HEK293 (cell line): ENCODE measurements at regions not wholly inside any gene's neighbourhood (a gene's known extent, or its start where the extent isn't known, plus 50 kb on each side); places are given as distances from the start of the nearest gene placed in this dataset.

ENCODE experiments used
- CTCF ChIA-PET: fragments of 350-600 bp; formaldehyde crosslinking; extraction: SDS; loops from one replicate; lab custom pipeline; 2021; ENCODE audit warnings: antibody characterized with exemption; lab: Yijun Ruan, JAX
- POLR2A ChIA-PET: fragments of 300-600 bp; formaldehyde crosslinking; extraction: SDS; loops from one replicate; lab custom pipeline; 2020; ENCODE audit warnings: antibody characterized with exemption, inconsistent platforms; lab: Yijun Ruan, JAX
- H3K27ac ChIP-seq: fragments of 200-500 bp; sonication (Bioruptor generic); 2 replicates; pipeline ENCODE4 v1.5.1; 2014; ENCODE audit warnings: low read depth, low read length, control low read depth, inconsistent platforms; ENCODE audit errors: extremely low read depth
- H3K36me3 ChIP-seq, 2 experiments: fragments of 200-500 bp in 1 of 2; sonication (Bioruptor generic) in 1 of 2; 1 replicate in 1 of 2; 2 replicates in 1 of 2; pipeline ENCODE4 v1.5.1; 2014 to 2017; ENCODE audit warnings: inconsistent platforms in 2 of 2, low read length in 2 of 2; ENCODE audit not compliant: control insufficient read depth in 2 of 2, insufficient read depth in 1 of 2
- H3K4me1 ChIP-seq: fragments of 200-500 bp; sonication (Bioruptor generic); 2 replicates; pipeline ENCODE4 v1.5.1; 2014; ENCODE audit warnings: mild to moderate bottlenecking, low read length, inconsistent platforms; ENCODE audit not compliant: control insufficient read depth, insufficient read depth
- H3K4me3 ChIP-seq: 2 replicates; pipeline ENCODE4 v1.5.1; 2011; ENCODE audit warnings: low read depth, mild to moderate bottlenecking, control low read depth, low read length, moderate library complexity
- H3K9me3 ChIP-seq: fragments of 200-500 bp; sonication (Bioruptor generic); 2 replicates; pipeline ENCODE4 v1.5.1; 2014; ENCODE audit warnings: low read depth, low read length, inconsistent platforms; ENCODE audit not compliant: control insufficient read depth, insufficient read depth
- PRDM1 ChIP-seq: fragments of 450-650 bp; formaldehyde crosslinking; IDR thresholded peaks from 2 replicates; pipeline ENCODE4; 2016; ENCODE audit warnings: missing biosample characterization, missing genetic modification characterization
- PRDM10 ChIP-seq: fragments of 450-650 bp; formaldehyde crosslinking; IDR thresholded peaks from 2 replicates; pipeline ENCODE4 v1.5.1; 2016; ENCODE audit warnings: missing biosample characterization, missing genetic modification characterization
- REPIN1 ChIP-seq: fragments of 450-650 bp; formaldehyde crosslinking; IDR thresholded peaks from 2 replicates; pipeline ENCODE4 v1.5.1; 2017; ENCODE audit warnings: missing biosample characterization, missing genetic modification characterization, low read depth
- SP7 ChIP-seq: fragments of 450-650 bp; formaldehyde crosslinking; IDR thresholded peaks from 2 replicates; pipeline ENCODE4 v1.5.1; 2016; ENCODE audit warnings: missing biosample characterization, missing genetic modification characterization
- ZBTB11 ChIP-seq: fragments of 450-650 bp; formaldehyde crosslinking; conservative IDR thresholded peaks from 2 replicates; pipeline ENCODE4 v1.5.1; 2016; ENCODE audit warnings: low read depth, missing biosample characterization, missing genetic modification characterization
- ZBTB26 ChIP-seq: fragments of 450-650 bp; formaldehyde crosslinking; optimal IDR thresholded peaks from 2 replicates; pipeline ENCODE3; 2016; ENCODE audit warnings: missing biosample characterization, mild to moderate bottlenecking, missing genetic modification characterization
- ZFP37 ChIP-seq: fragments of 450-650 bp; formaldehyde crosslinking; IDR thresholded peaks from 2 replicates; pipeline ENCODE4 v1.5.1; 2016; ENCODE audit warnings: missing biosample characterization, missing genetic modification characterization
- ZNF221 ChIP-seq: fragments of 450-650 bp; formaldehyde crosslinking; IDR thresholded peaks from 2 replicates; pipeline ENCODE4 v1.5.1; 2017; ENCODE audit warnings: missing biosample characterization, missing genetic modification characterization, borderline replicate concordance
- ZNF274 ChIP-seq, 2 experiments: fragments of 200-500 bp in 1 of 2; fragments of 450-650 bp in 1 of 2; sonication (Bioruptor generic) in 1 of 2; formaldehyde crosslinking in 1 of 2; IDR thresholded peaks; 2 replicates each; pipeline versions ENCODE4 v1.5.1 to v1.6.1; 2014 to 2016; ENCODE audit warnings: borderline replicate concordance in 1 of 2, inconsistent platforms in 1 of 2, low read length in 1 of 2, missing biosample characterization in 1 of 2, missing genetic modification characterization in 1 of 2
- ZNF488 ChIP-seq: fragments of 450-650 bp; formaldehyde crosslinking; IDR thresholded peaks from 2 replicates; pipeline ENCODE4 v1.5.1; 2016; ENCODE audit warnings: missing biosample characterization, missing genetic modification characterization
- ZNF621 ChIP-seq: fragments of 450-650 bp; formaldehyde crosslinking; IDR thresholded peaks from 2 replicates; pipeline ENCODE4 v1.5.1; 2017; ENCODE audit warnings: missing biosample characterization, missing genetic modification characterization
- ZNF658 ChIP-seq: fragments of 450-650 bp; formaldehyde crosslinking; IDR thresholded peaks from 2 replicates; pipeline ENCODE4; 2016; ENCODE audit warnings: missing biosample characterization, missing genetic modification characterization
- ZNF704 ChIP-seq: fragments of 450-650 bp; formaldehyde crosslinking; IDR thresholded peaks from 2 replicates; pipeline ENCODE4 v1.5.1; 2016; ENCODE audit warnings: missing biosample characterization, missing genetic modification characterization
- ZNF776 ChIP-seq: fragments of 450-650 bp; formaldehyde crosslinking; IDR thresholded peaks from 2 replicates; pipeline ENCODE4 v1.5.0; 2017; ENCODE audit warnings: missing biosample characterization, missing genetic modification characterization, borderline replicate concordance
- ZNF791 ChIP-seq: fragments of 450-650 bp; formaldehyde crosslinking; IDR thresholded peaks from 2 replicates; pipeline ENCODE4 v1.5.1; 2016; ENCODE audit warnings: missing biosample characterization, missing genetic modification characterization
- ZSCAN30 ChIP-seq: fragments of 450-650 bp; IDR thresholded peaks from 2 replicates; pipeline ENCODE4 v1.5.1; 2018; ENCODE audit warnings: missing biosample characterization, mild to moderate bottlenecking, missing genetic modification characterization, moderate library complexity
- ZSCAN4 ChIP-seq: fragments of 450-650 bp; formaldehyde crosslinking; IDR thresholded peaks from 2 replicates; pipeline ENCODE4 v1.5.1; 2017; ENCODE audit warnings: missing biosample characterization, missing genetic modification characterization
- TF ChIP-seq, protein P1 (sequence below): fragments of 450-650 bp; formaldehyde crosslinking; IDR thresholded peaks from 2 replicates; pipeline ENCODE4 v1.5.1; 2016; ENCODE audit warnings: missing biosample characterization, missing genetic modification characterization
- TF ChIP-seq, protein P2 (sequence below): sonication (generic); formaldehyde crosslinking; IDR thresholded peaks from 2 replicates; pipeline ENCODE4 v1.8.1; 2022; ENCODE audit warnings: mild to moderate bottlenecking, moderate library complexity, missing genetic modification reagents

GRCh38 chr1:4460052-4460451 lies 194.4 kb upstream of the AJAP1 start:
- H3K27ac ChIP-seq = no peak overlapping the region
- H3K4me1 ChIP-seq = no peaks in the 10 kb centered on the region
- no peaks in the 10 kb centered on the region for H3K36me3 ChIP-seq
- ChIA-PET CTCF (no interaction called here), POLR2A (no interaction called here)
- no peak overlapping the region for H3K4me3 ChIP-seq
- TF ChIP-seq PRDM1 (no peak), ZNF791 (tag by site-specific recombination) (no peak), ZBTB26 (tag by site-specific recombination) (no peak), ZNF274 (IDR thresholded peaks at IDR 0.05; ENCODE audit: low read length) (no peak), ZNF274 (tag by site-specific recombination; IDR thresholded peaks at IDR 0.05; ENCODE audit: borderline replicate concordance) (no peak), ZNF658 (tag by site-specific recombination) (no peak), ZBTB11 (no peak), ZSCAN30 (tag by site-specific recombination) (no peak)
- TF ChIP-seq, protein P1, sequence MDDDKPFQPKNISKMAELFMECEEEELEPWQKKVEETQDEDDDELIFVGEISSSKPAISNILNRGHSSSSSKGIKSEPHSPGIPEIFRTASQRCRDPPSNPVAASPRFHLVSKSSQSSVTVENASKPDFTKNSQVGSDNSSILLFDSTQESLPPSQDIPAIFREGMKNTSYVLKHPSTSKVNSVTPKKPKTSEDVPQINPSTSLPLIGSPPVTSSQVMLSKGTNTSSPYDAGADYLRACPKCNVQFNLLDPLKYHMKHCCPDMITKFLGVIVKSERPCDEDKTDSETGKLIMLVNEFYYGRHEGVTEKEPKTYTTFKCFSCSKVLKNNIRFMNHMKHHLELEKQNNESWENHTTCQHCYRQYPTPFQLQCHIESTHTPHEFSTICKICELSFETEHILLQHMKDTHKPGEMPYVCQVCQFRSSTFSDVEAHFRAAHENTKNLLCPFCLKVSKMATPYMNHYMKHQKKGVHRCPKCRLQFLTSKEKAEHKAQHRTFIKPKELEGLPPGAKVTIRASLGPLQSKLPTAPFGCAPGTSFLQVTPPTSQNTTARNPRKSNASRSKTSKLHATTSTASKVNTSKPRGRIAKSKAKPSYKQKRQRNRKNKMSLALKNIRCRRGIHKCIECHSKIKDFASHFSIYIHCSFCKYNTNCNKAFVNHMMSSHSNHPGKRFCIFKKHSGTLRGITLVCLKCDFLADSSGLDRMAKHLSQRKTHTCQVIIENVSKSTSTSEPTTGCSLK (tag by site-specific recombination) = no peak
- no peaks in the 10 kb centered on the region for H3K9me3 ChIP-seq

GRCh38 chr1:4460651-4461050 lies 193.8 kb upstream of the AJAP1 start:
- no peaks in the 10 kb centered on the region for H3K9me3 ChIP-seq
- ChIA-PET CTCF (interaction anchor here (0.6 kb wide), 1 partner anchor 333 kb away, joined by 3 read pairs; no protein-coding TSS in a partner anchor), POLR2A (no interaction called here)
- TF ChIP-seq ZNF221 (tag by site-specific recombination) (no peak), ZFP37 (tag by site-specific recombination) (no peak), ZNF621 (tag by site-specific recombination) (no peak), PRDM1 (no peak), SP7 (tag by site-specific recombination) (no peak), REPIN1 (no peak), PRDM10 (tag by site-specific recombination) (no peak), ZSCAN4 (tag by site-specific recombination) (no peak), ZNF488 (tag by site-specific recombination) (no peak), ZNF776 (no peak), ZNF704 (tag by site-specific recombination) (no peak)
- TF ChIP-seq, protein P2, sequence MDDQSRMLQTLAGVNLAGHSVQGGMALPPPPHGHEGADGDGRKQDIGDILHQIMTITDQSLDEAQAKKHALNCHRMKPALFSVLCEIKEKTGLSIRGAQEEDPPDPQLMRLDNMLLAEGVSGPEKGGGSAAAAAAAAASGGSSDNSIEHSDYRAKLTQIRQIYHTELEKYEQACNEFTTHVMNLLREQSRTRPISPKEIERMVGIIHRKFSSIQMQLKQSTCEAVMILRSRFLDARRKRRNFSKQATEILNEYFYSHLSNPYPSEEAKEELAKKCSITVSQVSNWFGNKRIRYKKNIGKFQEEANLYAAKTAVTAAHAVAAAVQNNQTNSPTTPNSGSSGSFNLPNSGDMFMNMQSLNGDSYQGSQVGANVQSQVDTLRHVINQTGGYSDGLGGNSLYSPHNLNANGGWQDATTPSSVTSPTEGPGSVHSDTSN (CRISPR knock-in tag) = no peak

More at GRCh38 chr1:4460651-4461050, 193.8 kb upstream of the AJAP1 start:
- H3K27ac ChIP-seq = no peak overlapping the region
- no peaks in the 10 kb centered on the region for H3K36me3 ChIP-seq
- H3K4me3 ChIP-seq = no peak overlapping the region
- no peaks in the 10 kb centered on the region for H3K4me1 ChIP-seq
